Smooth muscle cell (in vitro differentiated cells): ENCODE measurements at regions not wholly inside any gene's neighbourhood (a gene's known extent, or its start where the extent isn't known, plus 50 kb on each side); places are given as distances from the start of the nearest gene placed in this dataset.

Experiments
- DNase-seq: peaks from one replicate; lab custom pipeline; 2025; ENCODE audit not compliant: unreplicated experiment; lab: John Stamatoyannopoulos, UW
- H2AFZ ChIP-seq: fragments of 200-600 bp; sonication (generic); 2 replicates; pipeline ENCODE4 v1.6.0; 2016; ENCODE audit warnings: antibody characterized with exemption, low read depth, mild to moderate bottlenecking
- H3F3A ChIP-seq: fragments of 200-600 bp; sonication (generic); 2 replicates; pipeline ENCODE4 v1.6.0; 2017; ENCODE audit warnings: antibody characterized with exemption, low read depth
- H3K27ac ChIP-seq: fragments of 200-600 bp; sonication (generic); 2 replicates; pipeline ENCODE4 v1.5.1; 2016; ENCODE audit warnings: low read depth, mild to moderate bottlenecking
- H3K27me3 ChIP-seq: fragments of 200-600 bp; sonication (generic); 2 replicates; pipeline ENCODE4 v1.6.1; 2016; ENCODE audit warnings: low read depth, mild to moderate bottlenecking
- H3K36me3 ChIP-seq: fragments of 200-600 bp; sonication (generic); 2 replicates; pipeline ENCODE4 v1.5.1; 2016; ENCODE audit warnings: low read depth
- H3K4me1 ChIP-seq: fragments of 200-600 bp; sonication (generic); 2 replicates; pipeline ENCODE4 v1.5.1; 2016; ENCODE audit warnings: low read depth
- H3K4me2 ChIP-seq: fragments of 200-600 bp; sonication (generic); 2 replicates; pipeline ENCODE4 v1.6.0; 2016; ENCODE audit warnings: mild to moderate bottlenecking
- H3K4me3 ChIP-seq: fragments of 200-600 bp; sonication (generic); 2 replicates; pipeline ENCODE4 v1.5.1; 2016; ENCODE audit warnings: mild to moderate bottlenecking
- H3K79me2 ChIP-seq: fragments of 200-600 bp; sonication (generic); 2 replicates; pipeline ENCODE4 v1.6.0; 2016; ENCODE audit warnings: low read depth, mild to moderate bottlenecking
- H3K9ac ChIP-seq: fragments of 200-600 bp; sonication (generic); 2 replicates; pipeline ENCODE4 v1.6.0; 2016; ENCODE audit warnings: low read depth
- H3K9me3 ChIP-seq: fragments of 200-600 bp; sonication (generic); replicated peaks from 2 replicates; pipeline ENCODE4 v1.5.1; 2016; ENCODE audit warnings: low read depth
- H4K20me1 ChIP-seq: fragments of 200-600 bp; sonication (generic); 2 replicates; pipeline ENCODE4 v1.6.0; 2016; ENCODE audit warnings: low read depth
- CTCF ChIP-seq: fragments of 200-600 bp; sonication (generic); IDR thresholded peaks from 2 replicates; pipeline ENCODE4 v1.5.1; 2017; ENCODE audit warnings: borderline replicate concordance, mild to moderate bottlenecking, antibody characterized with exemption; ENCODE audit not compliant: insufficient read depth, poor library complexity, severe bottlenecking
- WGBS: methylation state at CpG from one replicate; pipeline ENCODE4 v1.1.7; 2016; ENCODE audit warnings: low lambda C conversion rate; 5-methylcytosine and 5-hydroxymethylcytosine counted together

DNA sequence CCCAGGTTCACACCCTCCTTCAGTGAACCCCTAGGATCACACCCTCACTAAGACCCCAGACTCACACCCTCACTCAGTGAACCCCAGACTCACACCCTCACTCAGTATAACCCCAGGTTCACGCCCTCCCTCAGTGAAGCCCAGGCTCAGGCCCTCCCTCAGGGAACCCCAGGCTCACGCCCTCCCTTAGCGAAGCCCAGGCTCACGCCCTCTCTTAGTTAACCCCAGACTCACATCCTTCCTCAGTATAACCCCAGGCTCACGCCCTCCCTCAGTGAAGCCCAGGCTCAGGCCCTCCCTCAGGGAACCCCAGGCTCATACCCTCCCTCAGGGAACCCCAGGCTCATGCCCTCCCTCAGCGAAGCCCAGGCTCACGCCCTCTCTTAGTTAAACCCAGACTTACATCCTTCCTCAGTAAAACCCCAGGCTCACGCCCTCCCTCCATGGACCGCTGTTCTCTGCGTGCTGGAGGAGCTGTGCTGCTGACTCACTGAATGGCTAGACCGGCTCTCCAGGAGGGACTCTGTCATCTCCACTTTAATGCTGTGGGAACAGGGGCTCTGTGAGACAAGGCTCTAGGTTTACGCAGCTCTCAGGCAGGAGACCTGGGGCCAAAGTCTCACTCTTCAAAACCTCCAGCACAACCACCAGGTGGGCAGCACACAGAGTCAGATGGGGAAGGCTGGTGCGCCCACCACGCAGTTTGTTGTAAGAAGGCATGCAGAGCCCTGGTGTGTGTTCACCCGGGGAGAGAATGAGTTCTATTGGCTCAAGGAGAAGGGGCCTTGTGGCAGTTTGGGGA, 506.9 kb upstream of the MYT1L start:
- Histone ChIP-seq H3F3A (no peaks in the 10 kb centered on the region), H3K36me3 (no peaks in the 10 kb centered on the region), H3K9me3 (no peaks in the 10 kb centered on the region), H3K4me2 (no peak overlapping the region), H3K4me1 (no peaks in the 10 kb centered on the region), H3K27me3 (no peaks in the 10 kb centered on the region), H4K20me1 (no peaks in the 10 kb centered on the region), H3K79me2 (no peaks in the 10 kb centered on the region), H3K27ac (no peak overlapping the region), H3K9ac (no peak overlapping the region), H2AFZ (no peak overlapping the region), H3K4me3 (no peak overlapping the region)
- TF ChIP-seq CTCF: no peak
- no peak for DNase-seq
- WGBS: 66% methylated on average over 11 of the region's 15 CpGs

DNA sequence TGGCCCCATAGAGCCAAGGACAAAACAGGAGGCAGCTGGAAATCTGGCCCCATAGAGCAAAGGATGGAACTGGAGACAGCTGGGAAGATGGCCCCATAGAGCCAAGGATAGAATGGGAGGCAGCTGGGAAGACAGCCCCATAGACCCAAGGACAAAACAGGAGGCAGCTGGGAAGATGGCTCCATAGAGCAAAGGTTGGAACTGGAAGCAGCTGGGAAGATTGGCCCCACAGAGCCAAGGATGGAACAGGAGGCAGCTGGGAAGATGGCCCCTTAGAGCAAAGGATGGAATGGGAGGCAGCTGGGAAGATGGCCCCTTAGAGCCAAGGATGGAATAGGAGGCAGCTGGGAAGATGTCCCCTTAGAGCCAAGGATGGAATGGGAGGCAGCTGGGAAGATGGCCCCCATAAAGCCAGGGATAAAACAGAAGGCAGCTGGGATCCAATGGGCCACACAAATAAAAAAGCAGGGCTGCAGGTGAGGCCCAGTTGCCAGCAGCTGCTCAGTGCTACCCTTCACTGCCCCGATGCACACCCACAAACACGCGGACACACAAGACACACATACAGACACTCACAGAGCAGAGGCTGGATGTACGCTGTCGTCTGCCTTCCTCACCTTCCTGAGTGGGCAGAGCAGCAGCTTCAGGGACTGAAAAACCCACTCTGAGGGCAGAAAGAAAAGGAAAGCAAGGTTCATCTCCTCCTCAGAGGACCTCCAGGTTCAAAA, 505.4 kb upstream of the MYT1L start:
- DNase-seq: no peak
- 85% methylated on average over 5 of the region's 5 CpGs for WGBS
- no peaks in the 10 kb centered on the region for H3K4me1 ChIP-seq
- no peaks in the 10 kb centered on the region for H3K36me3 ChIP-seq
- no peak overlapping the region for H3K4me2 ChIP-seq
- no peak overlapping the region for H3K27ac ChIP-seq
- TF ChIP-seq CTCF: no peak
- no peaks in the 10 kb centered on the region for H3K27me3 ChIP-seq
- no peaks in the 10 kb centered on the region for H3K79me2 ChIP-seq
- H3K9me3 ChIP-seq: no peaks in the 10 kb centered on the region
- no peaks in the 10 kb centered on the region for H3F3A ChIP-seq
- no peaks in the 10 kb centered on the region for H4K20me1 ChIP-seq
- H3K4me3 ChIP-seq: no peak overlapping the region
- H3K9ac ChIP-seq: no peak overlapping the region
- no peak overlapping the region for H2AFZ ChIP-seq

GRCh38 chr2:2834516-2835254, 503.6 kb upstream of the MYT1L start:
- H4K20me1 ChIP-seq: no peaks in the 10 kb centered on the region
- H3K4me1 ChIP-seq: no peaks in the 10 kb centered on the region
- no peak overlapping the region for H2AFZ ChIP-seq
- H3K9me3 ChIP-seq: no peaks in the 10 kb centered on the region
- TF ChIP-seq CTCF: no peak
- 86% methylated on average over 10 of the region's 10 CpGs for WGBS
- no peaks in the 10 kb centered on the region for H3K79me2 ChIP-seq
- H3K36me3 ChIP-seq: no peaks in the 10 kb centered on the region
- no peak for DNase-seq
- no peak overlapping the region for H3K9ac ChIP-seq
- H3K4me2 ChIP-seq: no peak overlapping the region
- H3F3A ChIP-seq: no peaks in the 10 kb centered on the region
- no peaks in the 10 kb centered on the region for H3K27me3 ChIP-seq
- no peak overlapping the region for H3K27ac ChIP-seq
- H3K4me3 ChIP-seq: no peak overlapping the region
